ENCODE measurements at regions not wholly inside any gene's neighbourhood (a gene's known extent, or its start where the extent isn't known, plus 50 kb on each side); places are given as distances from the start of the nearest gene placed in this dataset.

GRCh38 chr2:104733226-104733943, 120.5 kb upstream of the POU3F3 start:
- CTCF ChIA-PET = no interaction called here
- POLR2A ChIA-PET = no interaction called here

- ChIA-PET POLR2A (no interaction called here), CTCF (no interaction called here)
Measured at GRCh38 chr2:104734937-104735586, 118.9 kb upstream of the POU3F3 start.

GRCh38 chr2:104736026-104736425, 117.9 kb upstream of the POU3F3 start:
- CTCF ChIA-PET = no interaction called here
- POLR2A ChIA-PET = no interaction called here

GRCh38 chr2:104741860-104742259, 112.1 kb upstream of the POU3F3 start:
- POLR2A ChIA-PET = no interaction called here
- CTCF ChIA-PET = no interaction called here

- ChIA-PET POLR2A (no interaction called here), CTCF (no interaction called here)
Measured at GRCh38 chr2:104744537-104744936, 109.4 kb upstream of the POU3F3 start.

- ChIA-PET POLR2A (no interaction called here), CTCF (no interaction called here)
Measured at GRCh38 chr2:104745846-104746245, 108.1 kb upstream of the POU3F3 start.

GRCh38 chr2:104746299-104746698, 107.6 kb upstream of the POU3F3 start:
- CTCF ChIA-PET = no interaction called here
- POLR2A ChIA-PET = no interaction called here

- POLR2A ChIA-PET = no interaction called here
- CTCF ChIA-PET = no interaction called here
Measured at GRCh38 chr2:104746858-104747257, 107.1 kb upstream of the POU3F3 start.

- POLR2A ChIA-PET = no interaction called here
- CTCF ChIA-PET = no interaction called here
Measured at GRCh38 chr2:104749856-104750460, 104.0 kb upstream of the POU3F3 start.

- ChIA-PET CTCF (no interaction called here), POLR2A (no interaction called here)
Measured at GRCh38 chr2:104752504-104752903, 101.4 kb upstream of the POU3F3 start.

GRCh38 chr2:104755026-104755878, 98.7 kb upstream of the POU3F3 start:
- CTCF ChIA-PET = no interaction called here
- POLR2A ChIA-PET = no interaction called here

GRCh38 chr2:104756118-104756517, 97.8 kb upstream of the POU3F3 start:
- POLR2A ChIA-PET = no interaction called here
- CTCF ChIA-PET = no interaction called here

- POLR2A ChIA-PET = no interaction called here
- CTCF ChIA-PET = no interaction called here
Measured at GRCh38 chr2:104757056-104757455, 96.9 kb upstream of the POU3F3 start.

GRCh38 chr2:104758199-104758620, 95.7 kb upstream of the POU3F3 start:
- POLR2A ChIA-PET = no interaction called here
- CTCF ChIA-PET = no interaction called here

GRCh38 chr2:104762031-104762430, 91.9 kb upstream of the POU3F3 start:
- POLR2A ChIA-PET = no interaction called here
- CTCF ChIA-PET = no interaction called here

GRCh38 chr2:104766683-104767082, 87.2 kb upstream of the POU3F3 start:
- POLR2A ChIA-PET = no interaction called here
- CTCF ChIA-PET = no interaction called here

GRCh38 chr2:104768694-104769093, 85.2 kb upstream of the POU3F3 start:
- ChIA-PET POLR2A (no interaction called here), CTCF (no interaction called here)

- CTCF ChIA-PET = no interaction called here
- POLR2A ChIA-PET = no interaction called here
Measured at GRCh38 chr2:104769096-104769495, 84.8 kb upstream of the POU3F3 start.

- ChIA-PET CTCF (no interaction called here), POLR2A (no interaction called here)
Measured at GRCh38 chr2:104772996-104773395, 80.9 kb upstream of the POU3F3 start.

- ChIA-PET POLR2A (no interaction called here), CTCF (no interaction called here)
Measured at GRCh38 chr2:104774631-104775030, 79.3 kb upstream of the POU3F3 start.

- POLR2A ChIA-PET = no interaction called here
- CTCF ChIA-PET = no interaction called here
Measured at GRCh38 chr2:104777721-104778120, 76.2 kb upstream of the POU3F3 start.
